GM18907 (cell line): ENCODE measurements at regions not wholly inside any gene's neighbourhood (a gene's known extent, or its start where the extent isn't known, plus 50 kb on each side); places are given as distances from the start of the nearest gene placed in this dataset.

Experiments
- ATAC-seq: cut with Tn5 transposase; IDR thresholded peaks from one replicate; pipeline ENCODE4 v1.9.1; 2021; ENCODE audit warnings: mild to moderate bottlenecking, moderate library complexity; ENCODE audit not compliant: unreplicated experiment

- ATAC-seq, result no peak
Measured at GRCh38 chr18:7480879-7481278, 86.2 kb upstream of the PTPRM start.

DNA sequence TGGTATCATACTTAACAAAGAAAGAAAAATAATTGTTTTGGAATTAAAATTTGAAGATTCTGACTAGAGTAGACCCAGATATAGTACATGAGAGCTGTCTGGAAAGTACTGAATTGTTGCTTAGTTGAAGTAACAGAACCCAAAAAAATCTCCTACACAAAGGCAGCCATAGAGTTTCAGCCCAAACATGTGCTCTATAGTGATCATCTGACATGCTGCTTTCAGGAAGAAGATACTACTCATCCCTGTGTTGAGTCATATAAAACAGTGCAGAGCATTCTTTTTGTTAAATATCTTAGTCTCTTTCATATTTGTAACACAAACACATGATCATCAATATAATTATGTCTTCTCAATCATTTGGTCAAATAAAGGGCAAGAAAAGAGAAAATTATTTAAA is 84.8 kb upstream of the PTPRM start:
- ATAC-seq, result no peak

GRCh38 chr18:7485616-7486015 is 81.5 kb upstream of the PTPRM start:
- no peak for ATAC-seq

DNA sequence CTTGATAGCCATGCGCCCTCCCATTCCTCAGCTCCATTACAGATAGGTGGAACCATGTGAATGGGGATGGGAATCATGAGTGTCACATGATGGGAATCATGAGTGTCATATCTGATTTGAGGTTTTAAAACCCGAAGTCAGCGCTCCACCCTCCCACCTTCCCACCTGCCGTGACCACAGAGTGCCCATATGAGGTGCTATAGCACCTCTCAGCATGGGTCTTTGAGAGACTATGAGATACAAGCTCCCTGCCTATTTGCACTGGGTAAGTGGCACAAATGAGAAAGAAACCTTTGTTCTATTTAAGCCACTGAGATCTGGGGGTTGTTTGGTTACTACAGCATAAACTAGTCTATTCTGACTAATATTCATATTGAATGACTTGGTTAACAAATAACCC is 78.5 kb upstream of the PTPRM start:
- ATAC-seq, result no peak

DNA sequence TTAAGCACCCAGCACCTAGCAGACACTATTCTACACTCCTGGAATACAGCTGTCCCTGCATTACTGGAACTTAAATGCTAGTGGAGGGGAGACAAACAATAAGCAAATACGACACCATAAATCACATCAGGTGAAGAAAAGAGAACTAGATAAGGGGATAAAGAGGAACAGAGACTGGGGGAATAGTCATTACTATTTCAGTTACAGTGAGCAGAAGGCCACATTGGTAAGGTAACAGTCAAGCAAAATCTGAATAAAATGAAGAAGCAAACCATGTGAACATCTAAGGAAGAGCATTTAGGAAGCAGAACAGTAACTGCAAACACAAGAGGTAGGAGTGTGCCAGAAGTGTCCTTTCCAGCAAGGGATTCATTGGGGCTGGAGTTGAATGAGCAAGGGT is 77.0 kb upstream of the PTPRM start:
- ATAC-seq, result no peak

GRCh38 chr18:7492385-7492784 is 74.7 kb upstream of the PTPRM start:
- ATAC-seq, result no peak

DNA sequence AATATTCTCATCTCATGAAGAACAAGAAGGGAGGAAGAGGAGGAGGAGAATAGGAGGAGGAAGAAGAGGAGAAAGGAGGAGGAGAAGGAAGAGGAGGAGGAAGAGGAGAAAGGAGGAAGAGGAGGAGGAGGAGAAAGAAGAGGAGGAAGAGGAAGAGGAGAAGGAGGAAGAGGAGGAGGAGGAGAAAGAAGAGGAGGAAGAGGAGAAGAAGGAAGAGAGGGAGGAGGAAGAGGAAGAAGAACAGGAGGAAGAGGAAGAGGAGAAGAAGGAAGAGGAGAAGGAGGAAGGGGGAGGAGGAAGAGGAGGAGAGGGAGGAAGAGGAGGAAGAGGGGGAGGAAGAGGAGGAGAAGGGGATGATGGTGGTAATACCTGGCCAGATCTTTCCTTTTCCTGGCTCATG is 70.0 kb upstream of the PTPRM start:
- no peak for ATAC-seq

- ATAC-seq, result no peak
Measured at GRCh38 chr18:7511106-7511505, 56.0 kb upstream of the PTPRM start.

- no peak for ATAC-seq
Measured at GRCh38 chr18:7512348-7512747, 54.8 kb upstream of the PTPRM start.

GRCh38 chr18:7512990-7513389 is 54.1 kb upstream of the PTPRM start:
- ATAC-seq, result no peak

GRCh38 chr18:7514796-7515440 is 52.2 kb upstream of the PTPRM start:
- no peak for ATAC-seq

DNA sequence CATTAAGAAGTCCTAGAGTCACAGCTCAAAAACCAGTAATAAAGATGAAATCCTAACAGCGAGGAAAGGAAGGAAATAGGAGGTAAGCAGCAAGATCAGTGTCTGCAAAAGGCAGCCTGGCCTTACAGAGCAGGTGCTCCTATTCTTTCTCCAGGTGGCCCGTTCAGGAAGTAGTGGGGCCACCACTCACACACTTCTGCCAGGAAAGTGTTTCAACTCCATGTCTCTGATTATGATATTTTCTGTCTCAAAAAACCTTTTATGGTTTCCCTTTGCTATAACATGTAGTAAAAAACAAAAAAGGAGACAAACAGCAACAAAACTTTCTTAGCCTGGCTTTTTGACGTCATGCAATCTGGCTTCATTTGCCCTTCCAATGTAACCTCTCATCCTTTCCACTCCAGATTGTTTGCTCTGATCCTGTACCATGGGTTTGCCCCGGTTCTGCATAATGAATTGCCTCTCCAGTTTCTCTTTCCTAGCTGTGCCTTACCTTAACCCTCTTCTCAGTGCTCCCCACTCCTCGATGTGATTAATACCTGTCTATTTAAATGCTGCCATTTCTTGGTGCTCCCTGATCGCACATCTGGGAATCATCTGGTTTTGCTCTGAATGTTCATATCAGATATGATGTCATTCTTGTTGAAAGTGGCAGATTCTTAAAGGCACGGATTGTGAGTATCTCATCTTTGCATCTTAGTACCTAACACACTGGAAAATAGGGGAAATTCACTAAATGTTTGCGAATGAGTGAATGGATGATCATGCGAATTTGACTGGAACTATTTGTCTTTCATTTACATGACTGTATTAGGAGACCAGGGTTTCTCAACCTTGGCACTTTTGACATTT is 50.6 kb upstream of the PTPRM start:
- ATAC-seq, result no peak
